GM12872 (cell line): ENCODE measurements at regions not wholly inside any gene's neighbourhood (a gene's known extent, or its start where the extent isn't known, plus 50 kb on each side); places are given as distances from the start of the nearest gene placed in this dataset.

Source experiments
- TF ChIP-seq, protein P1 (sequence below): IDR thresholded peaks from 3 replicates; pipeline ENCODE4 v1.5.1; 2011; ENCODE audit warnings: low read depth, mild to moderate bottlenecking, low read length, moderate library complexity; ENCODE audit not compliant: insufficient read depth

GRCh38 chr11:109733245-109733644 lies 311.3 kb downstream of the C11orf87 start:
- TF ChIP-seq, protein P1, sequence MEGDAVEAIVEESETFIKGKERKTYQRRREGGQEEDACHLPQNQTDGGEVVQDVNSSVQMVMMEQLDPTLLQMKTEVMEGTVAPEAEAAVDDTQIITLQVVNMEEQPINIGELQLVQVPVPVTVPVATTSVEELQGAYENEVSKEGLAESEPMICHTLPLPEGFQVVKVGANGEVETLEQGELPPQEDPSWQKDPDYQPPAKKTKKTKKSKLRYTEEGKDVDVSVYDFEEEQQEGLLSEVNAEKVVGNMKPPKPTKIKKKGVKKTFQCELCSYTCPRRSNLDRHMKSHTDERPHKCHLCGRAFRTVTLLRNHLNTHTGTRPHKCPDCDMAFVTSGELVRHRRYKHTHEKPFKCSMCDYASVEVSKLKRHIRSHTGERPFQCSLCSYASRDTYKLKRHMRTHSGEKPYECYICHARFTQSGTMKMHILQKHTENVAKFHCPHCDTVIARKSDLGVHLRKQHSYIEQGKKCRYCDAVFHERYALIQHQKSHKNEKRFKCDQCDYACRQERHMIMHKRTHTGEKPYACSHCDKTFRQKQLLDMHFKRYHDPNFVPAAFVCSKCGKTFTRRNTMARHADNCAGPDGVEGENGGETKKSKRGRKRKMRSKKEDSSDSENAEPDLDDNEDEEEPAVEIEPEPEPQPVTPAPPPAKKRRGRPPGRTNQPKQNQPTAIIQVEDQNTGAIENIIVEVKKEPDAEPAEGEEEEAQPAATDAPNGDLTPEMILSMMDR: no peak

DNA sequence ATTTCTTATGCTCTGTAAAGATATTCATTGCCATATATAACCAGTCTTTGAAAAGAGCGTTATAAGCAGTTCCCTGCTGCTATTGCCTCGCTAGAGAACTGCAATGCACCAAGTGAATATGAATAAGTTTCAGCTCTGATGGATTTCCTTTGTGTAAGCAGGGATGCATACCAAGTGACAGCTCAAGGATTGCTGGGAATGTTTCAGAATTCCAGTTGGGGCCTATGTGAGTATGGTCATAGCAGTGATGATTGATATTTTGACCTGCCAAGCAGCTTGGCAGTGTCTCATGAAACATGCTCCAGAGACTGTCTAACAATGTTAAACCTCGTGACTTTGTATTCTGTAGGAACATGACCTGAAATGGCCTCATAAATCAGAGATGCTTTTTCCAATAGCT lies 312.6 kb downstream of the C11orf87 start:
- TF ChIP-seq, protein P1: no peak

DNA sequence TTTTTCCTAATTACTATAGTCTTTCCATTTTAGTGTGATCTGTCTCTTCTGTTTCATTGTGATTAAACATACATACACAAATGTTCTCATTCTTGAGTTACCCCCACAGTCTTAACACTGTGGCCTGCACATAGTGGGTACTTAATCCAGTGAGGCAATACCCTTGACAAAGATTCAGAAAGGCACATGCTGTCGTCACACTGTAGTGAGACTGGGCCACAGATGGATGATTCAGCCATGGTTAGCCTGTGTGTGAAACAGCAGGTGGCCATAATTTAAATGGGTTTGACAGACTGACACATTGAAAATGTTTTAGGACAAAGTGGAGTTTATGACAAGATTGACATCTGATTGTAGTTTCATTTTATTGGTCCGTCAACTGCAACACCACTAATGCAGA lies 313.1 kb downstream of the C11orf87 start:
- TF ChIP-seq, protein P1: no peak

DNA sequence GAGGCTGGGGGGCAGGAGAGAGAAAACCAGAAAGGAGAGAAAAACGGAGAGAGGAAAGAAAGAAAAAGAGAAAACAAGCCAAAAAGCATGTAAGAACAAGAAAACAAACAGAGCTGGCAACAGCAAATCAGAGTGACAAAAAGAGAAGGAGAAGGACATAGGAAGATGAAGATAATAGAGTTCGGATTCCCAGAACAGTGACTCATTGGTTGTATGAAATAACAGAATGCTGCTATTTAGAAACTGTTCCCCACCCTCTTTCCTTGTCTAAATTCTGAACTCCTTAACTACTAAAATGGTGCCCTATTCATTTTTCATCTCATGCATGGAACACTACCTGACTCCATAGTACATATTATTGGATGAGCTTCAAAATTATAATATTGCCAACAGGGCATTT lies 317.4 kb downstream of the C11orf87 start:
- TF ChIP-seq, protein P1: no peak

- TF ChIP-seq, protein P1: no peak
Observed at GRCh38 chr11:109745996-109746625, 324.1 kb downstream of the C11orf87 start.

GRCh38 chr11:109747839-109748238 lies 325.8 kb downstream of the C11orf87 start:
- TF ChIP-seq, protein P1: no peak

- TF ChIP-seq, protein P1: no peak
Observed at GRCh38 chr11:109749476-109749875, 327.5 kb downstream of the C11orf87 start.

- TF ChIP-seq, protein P1: no peak
Observed at GRCh38 chr11:109750964-109751363, 329.0 kb downstream of the C11orf87 start.
